Neuronal stem cell (in vitro differentiated cells): ENCODE measurements at regions not wholly inside any gene's neighbourhood (a gene's known extent, or its start where the extent isn't known, plus 50 kb on each side); places are given as distances from the start of the nearest gene placed in this dataset.
A peak's percentile ranks its signal among the peaks of the same experiment; 100 is the strongest.

Experiments
- DNase-seq: peaks from one replicate; pipeline ENCODE4 v3.0.0-alpha.2; 2013; ENCODE audit warnings: low spot score
- H2AFZ ChIP-seq: one replicate; pipeline ENCODE4 v1.6.1; 2013; ENCODE audit warnings: mild to moderate bottlenecking, low read length, inconsistent platforms
- H2AK5ac ChIP-seq: 2 replicates; pipeline ENCODE4 v1.6.1; 2013; ENCODE audit warnings: low read depth, mild to moderate bottlenecking, inconsistent platforms, low read length, moderate library complexity, mixed read lengths
- H2BK120ac ChIP-seq: 2 replicates; pipeline ENCODE4 v1.6.1; 2013; ENCODE audit warnings: low read depth, mild to moderate bottlenecking, inconsistent platforms, low read length, moderate library complexity, mixed read lengths
- H2BK12ac ChIP-seq: one replicate; pipeline ENCODE4 v1.6.1; 2013; ENCODE audit warnings: low read length, inconsistent platforms
- H2BK15ac ChIP-seq: 2 replicates; pipeline ENCODE4 v1.6.1; 2013; ENCODE audit warnings: mild to moderate bottlenecking, low read length, inconsistent platforms, mixed read lengths
- H2BK5ac ChIP-seq: one replicate; pipeline ENCODE4 v1.6.1; 2013; ENCODE audit warnings: inconsistent platforms, mild to moderate bottlenecking, low read length, moderate library complexity
- H3K14ac ChIP-seq: one replicate; pipeline ENCODE4 v1.6.1; 2013; ENCODE audit warnings: low read length, inconsistent platforms
- H3K18ac ChIP-seq: 2 replicates; pipeline ENCODE4 v1.6.1; 2013; ENCODE audit warnings: low read length, inconsistent platforms
- H3K23ac ChIP-seq: 2 replicates; pipeline ENCODE4 v1.6.1; 2013; ENCODE audit warnings: low read depth, mild to moderate bottlenecking, mixed read lengths, low read length, inconsistent platforms; ENCODE audit not compliant: poor library complexity
- H3K27ac ChIP-seq: replicated peaks from 3 replicates; pipeline ENCODE4 v1.5.1; 2013; ENCODE audit warnings: low read length, inconsistent platforms
- H3K27me3 ChIP-seq, 3 experiments: 2 replicates each; pipeline ENCODE4 v1.6.1; 2013; ENCODE audit warnings: low read length in 3 of 3, mild to moderate bottlenecking in 2 of 3, inconsistent platforms in 1 of 3, low read depth in 1 of 3, mixed read lengths in 1 of 3, moderate library complexity in 1 of 3; ENCODE audit not compliant: control insufficient read depth in 3 of 3, insufficient read depth in 3 of 3
- H3K36me3 ChIP-seq, 2 donors: replicated peaks in 1 of 2; 2 replicates each; pipeline ENCODE4 v1.6.1; 2013; ENCODE audit warnings: low read length in 2 of 2; ENCODE audit not compliant: control insufficient read depth in 2 of 2, insufficient read depth in 2 of 2
- H3K4ac ChIP-seq: 2 replicates; pipeline ENCODE4 v1.6.1; 2013; ENCODE audit warnings: inconsistent platforms, mild to moderate bottlenecking, low read length, moderate library complexity
- H3K4me1 ChIP-seq, 2 donors: 1 replicate in 1 of 2; 2 replicates in 1 of 2; pipeline ENCODE4 v1.6.1; 2013; ENCODE audit warnings: low read length in 2 of 2, low read depth in 1 of 2; ENCODE audit not compliant: control insufficient read depth in 2 of 2, insufficient read depth in 1 of 2
- H3K4me2 ChIP-seq: one replicate; pipeline ENCODE4 v1.6.1; 2013; ENCODE audit warnings: mild to moderate bottlenecking, low read length, inconsistent platforms; ENCODE audit not compliant: insufficient read depth, poor library complexity, severe bottlenecking
- H3K4me3 ChIP-seq, 2 donors: 2 replicates each; pipeline ENCODE4 v1.5.1; 2013; ENCODE audit warnings: low read length in 2 of 2, mild to moderate bottlenecking in 2 of 2, inconsistent platforms in 1 of 2, moderate library complexity in 1 of 2
- H3K79me1 ChIP-seq: one replicate; pipeline ENCODE4 v1.6.1; 2013; ENCODE audit warnings: low read depth, mild to moderate bottlenecking, inconsistent platforms, low read length, moderate library complexity
- H3K9ac ChIP-seq: one replicate; pipeline ENCODE4 v1.6.1; 2013; ENCODE audit warnings: mild to moderate bottlenecking, low read depth, low read length, inconsistent platforms; ENCODE audit not compliant: poor library complexity
- H3K9me3 ChIP-seq, 2 donors: replicated peaks in 1 of 2; 2 replicates each; pipeline versions ENCODE3 to v1.6.1; 2013; ENCODE audit warnings: low read length in 2 of 2, mild to moderate bottlenecking in 2 of 2, inconsistent platforms in 1 of 2, low read depth in 1 of 2, mixed read lengths in 1 of 2, moderate library complexity in 1 of 2; ENCODE audit not compliant: control insufficient read depth in 2 of 2, insufficient read depth in 1 of 2
- H4K8ac ChIP-seq: one replicate; pipeline ENCODE4 v1.6.1; 2013; ENCODE audit warnings: low read depth, mild to moderate bottlenecking, inconsistent platforms, low read length, moderate library complexity
- H4K91ac ChIP-seq: one replicate; pipeline ENCODE4 v1.6.1; 2013; ENCODE audit warnings: low read length, low read depth, mild to moderate bottlenecking, inconsistent platforms; ENCODE audit not compliant: poor library complexity
- WGBS, 2 donors: extraction: QIAGEN DNeasy Blood & Tissue Kit; methylation state at CpG; one replicate each; pipeline ENCODE4 v1.1.7; 2013; ENCODE audit warnings: missing lambda C conversion rate in 2 of 2, mixed read lengths in 1 of 2; ENCODE audit not compliant: insufficient read length in 2 of 2, insufficient replicate concordance in 1 of 2; ENCODE audit errors: extremely low coverage in 2 of 2; 5-methylcytosine and 5-hydroxymethylcytosine counted together

DNA sequence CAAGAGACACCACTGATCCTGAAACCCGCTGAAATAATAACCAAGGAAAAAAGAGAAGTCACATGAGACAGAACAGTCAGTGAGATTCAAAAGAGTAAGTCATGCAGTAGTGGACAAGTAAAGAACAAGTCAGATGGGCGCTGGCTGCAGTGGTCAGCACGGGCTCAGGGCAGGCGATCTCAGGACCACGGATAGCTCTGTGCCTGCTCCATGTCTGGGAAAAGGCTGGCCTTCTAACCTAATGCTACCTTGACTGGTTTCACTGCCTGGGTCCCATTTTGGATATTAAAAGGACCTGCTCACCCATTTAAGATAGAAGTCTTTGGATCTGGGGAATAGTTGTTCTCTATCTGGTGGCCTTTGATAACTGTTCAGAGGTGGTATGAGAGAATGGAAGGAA lies 61.7 kb upstream of the LCLAT1 start:
- H3K9me3 ChIP-seq, result no peaks in the 10 kb centered on the region
- no peaks in the 10 kb centered on the region for H3K36me3 ChIP-seq
- no peaks in the 10 kb centered on the region for H3K79me1 ChIP-seq
- no peak overlapping the region for H4K8ac ChIP-seq
- H2BK120ac ChIP-seq, result no peak overlapping the region
- no peak overlapping the region for H3K4me2 ChIP-seq
- H3K23ac ChIP-seq, result no peak overlapping the region
- no peak overlapping the region for H3K4ac ChIP-seq
- WGBS, 2 donors, result no CpG with 5 or more reads among the region's 5 CpGs
- no peaks in the 10 kb centered on the region for H3K27me3 ChIP-seq
- H2BK12ac ChIP-seq, result no peak overlapping the region
- no peak overlapping the region for H4K91ac ChIP-seq
- H2AK5ac ChIP-seq, result no peak overlapping the region
- H2BK15ac ChIP-seq, result no peak overlapping the region
- no peak overlapping the region for H2AFZ ChIP-seq
- no peak overlapping the region for H3K9ac ChIP-seq
- H3K27ac ChIP-seq, result no peak overlapping the region
- H3K4me3 ChIP-seq, result no peak overlapping the region
- no peak overlapping the region for H2BK5ac ChIP-seq
- H3K18ac ChIP-seq, result no peak overlapping the region
- H3K4me1 ChIP-seq, result no peaks in the 10 kb centered on the region
- H3K14ac ChIP-seq, result no peak overlapping the region
- DNase-seq, result peak; percentile 41

GRCh38 chr2:30392097-30392496 lies 54.9 kb upstream of the LCLAT1 start:
- Histone ChIP-seq H3K9me3 (no peaks in the 10 kb centered on the region), H3K14ac (no peak overlapping the region), H3K4ac (no peak overlapping the region), H2BK5ac (no peak overlapping the region), H2BK120ac (no peak overlapping the region), H3K36me3 (no peaks in the 10 kb centered on the region), H4K8ac (no peak overlapping the region), H3K4me2 (no peak overlapping the region), H3K27ac (no peak overlapping the region), H3K4me3 (no peak overlapping the region), H2BK15ac (no peak overlapping the region), H3K23ac (no peak overlapping the region), H3K27me3 (peaks cover 0 to 14% (median 0%) of the 10 kb centered on the region in 3 experiments), H3K18ac (no peak overlapping the region), H2AFZ (no peak overlapping the region), H4K91ac (no peak overlapping the region), H3K79me1 (no peaks in the 10 kb centered on the region), H2BK12ac (no peak overlapping the region), H3K9ac (no peak overlapping the region), H3K4me1 (no peaks in the 10 kb centered on the region), H2AK5ac (no peak overlapping the region)
- DNase-seq, result no peak

DNA sequence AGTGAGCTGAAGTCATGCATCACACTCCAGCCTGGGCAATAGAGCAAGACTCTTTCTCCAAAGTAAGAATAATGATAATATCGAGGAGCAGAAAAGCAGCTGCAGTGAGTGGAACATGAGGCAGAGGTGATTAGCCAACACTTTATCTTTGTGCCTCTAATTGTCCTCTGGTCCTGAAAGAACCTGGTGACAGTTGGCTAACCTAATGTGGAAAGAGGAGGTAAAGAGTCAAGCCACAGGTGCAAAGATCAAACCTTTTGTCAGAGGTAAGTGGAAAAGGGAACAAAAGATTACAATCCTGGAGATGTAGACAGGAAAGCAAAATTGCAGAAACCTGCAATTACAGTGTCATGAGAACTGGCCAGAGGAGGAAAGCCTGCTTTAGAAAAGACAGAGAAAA lies 53.5 kb upstream of the LCLAT1 start:
- Histone ChIP-seq H3K14ac (no peak overlapping the region), H2AFZ (no peak overlapping the region)

GRCh38 chr2:30394096-30394495 lies 53.0 kb upstream of the LCLAT1 start:
- Histone ChIP-seq H3K4me3 (no peak overlapping the region), H4K8ac (no peak overlapping the region), H3K4me2 (no peak overlapping the region), H3K23ac (no peak overlapping the region), H2AK5ac (no peak overlapping the region), H2BK5ac (no peak overlapping the region), H2BK120ac (no peak overlapping the region), H3K14ac (no peak overlapping the region), H3K4ac (no peak overlapping the region), H3K27ac (no peak overlapping the region), H3K27me3 (peaks cover 0 to 14% (median 0%) of the 10 kb centered on the region in 3 experiments), H3K18ac (no peak overlapping the region), H3K4me1 (no peaks in the 10 kb centered on the region), H3K36me3 (no peaks in the 10 kb centered on the region), H2BK12ac (no peak overlapping the region), H2AFZ (no peak overlapping the region), H2BK15ac (no peak overlapping the region), H3K79me1 (no peaks in the 10 kb centered on the region), H3K9ac (no peak overlapping the region), H3K9me3 (no peaks in the 10 kb centered on the region), H4K91ac (no peak overlapping the region)
- no peak for DNase-seq
- WGBS, 2 donors, result no CpG with 5 or more reads among the region's 5 CpGs

More for the DNA sequence above, 53.5 kb upstream of the LCLAT1 start:
- H4K91ac ChIP-seq, result no peak overlapping the region
- H3K27ac ChIP-seq, result no peak overlapping the region
- no peak for DNase-seq
- no peak overlapping the region for H4K8ac ChIP-seq
- no peaks in the 10 kb centered on the region for H3K79me1 ChIP-seq
- no peak overlapping the region for H3K4ac ChIP-seq
- no peaks in the 10 kb centered on the region for H3K36me3 ChIP-seq
- H3K4me2 ChIP-seq, result no peak overlapping the region
- no peaks in the 10 kb centered on the region for H3K4me1 ChIP-seq
- no peak overlapping the region for H2BK120ac ChIP-seq
- H3K23ac ChIP-seq, result no peak overlapping the region
- no peak overlapping the region for H2BK12ac ChIP-seq
- no peak overlapping the region for H3K18ac ChIP-seq
- H3K4me3 ChIP-seq, result no peak overlapping the region
- no peak overlapping the region for H3K9ac ChIP-seq
- H3K9me3 ChIP-seq, result no peaks in the 10 kb centered on the region
- no peak overlapping the region for H2BK5ac ChIP-seq
- no CpG with 5 or more reads among the region's 1 CpG for WGBS, 2 donors
- H2BK15ac ChIP-seq, result no peak overlapping the region
- peaks cover 0 to 14% (median 0%) of the 10 kb centered on the region in 3 experiments for H3K27me3 ChIP-seq
- no peak overlapping the region for H2AK5ac ChIP-seq
